ENCODE measurements at regions not wholly inside any gene's neighbourhood (a gene's known extent, or its start where the extent isn't known, plus 50 kb on each side); places are given as distances from the start of the nearest gene placed in this dataset.
"Not testable (repeated sequence)": the region's sequence is repeated elsewhere in the genome, so short reads cannot be mapped to it uniquely, and the experiment has no call there.

DNA sequence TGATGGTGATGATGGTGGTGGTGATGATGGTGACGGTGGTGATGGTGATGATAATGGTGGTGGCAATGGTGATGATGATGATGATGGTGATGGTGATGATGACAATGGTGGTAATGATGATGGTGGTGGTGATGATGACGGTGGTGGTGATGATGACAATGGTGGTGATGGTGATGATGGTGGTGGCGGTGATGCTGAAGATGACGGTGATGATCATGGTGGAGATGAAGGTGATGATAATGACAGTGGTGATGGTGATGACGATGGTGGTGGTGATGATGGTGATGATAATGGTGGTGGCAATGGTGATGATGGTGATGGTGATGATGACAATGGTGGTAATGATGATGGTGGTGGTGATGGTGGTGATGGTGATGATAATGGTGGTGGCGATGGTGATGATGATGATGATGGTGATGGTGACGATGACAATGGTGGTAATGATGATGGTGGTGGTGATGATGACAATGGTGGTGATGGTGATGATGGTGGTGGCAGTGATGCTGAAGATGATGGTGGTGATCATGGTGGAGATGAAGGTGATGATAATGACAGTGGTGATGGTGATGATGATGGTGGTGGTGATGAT, 283.0 kb downstream of the FOXL1 start:
- not testable (repeated sequence) for DNase-seq (ENCODE audit: low read depth in 4 of 4, low spot score in 1 of 4)

DNA sequence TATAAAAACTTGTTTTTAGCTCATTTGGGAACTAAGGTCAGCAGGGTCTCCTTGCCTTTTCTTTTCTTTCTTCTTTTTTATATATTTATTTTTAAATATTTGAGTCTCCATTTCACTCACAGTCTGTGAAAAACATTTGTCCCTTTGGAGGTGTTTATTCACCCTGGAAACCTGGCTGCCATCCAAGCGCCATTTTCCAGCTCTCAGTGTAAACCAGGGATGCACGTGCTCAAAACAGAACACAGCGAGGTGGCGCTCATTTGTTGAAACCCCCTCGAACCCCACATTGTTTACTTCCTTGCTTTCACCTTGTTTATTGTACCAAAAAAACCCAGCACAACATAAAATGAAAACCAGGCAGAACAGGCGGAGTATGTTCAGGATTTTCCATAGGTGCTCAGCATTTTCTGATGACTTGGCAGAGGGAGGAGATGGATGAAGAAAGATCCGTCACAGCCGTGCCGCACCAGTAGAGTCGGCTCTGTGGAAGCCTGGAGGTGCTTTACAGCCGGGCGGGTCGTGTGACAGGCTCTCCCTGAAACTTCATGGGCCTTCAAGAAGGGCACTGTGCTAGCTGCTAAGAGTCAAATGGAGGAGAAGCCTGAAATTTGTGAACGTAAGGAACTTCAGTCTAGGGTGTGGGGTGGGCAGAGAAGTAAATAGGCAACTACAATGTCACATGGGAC, 284.4 kb downstream of the FOXL1 start:
- no peak for DNase-seq (ENCODE audit: low read depth in 4 of 4, low spot score in 1 of 4)

DNA sequence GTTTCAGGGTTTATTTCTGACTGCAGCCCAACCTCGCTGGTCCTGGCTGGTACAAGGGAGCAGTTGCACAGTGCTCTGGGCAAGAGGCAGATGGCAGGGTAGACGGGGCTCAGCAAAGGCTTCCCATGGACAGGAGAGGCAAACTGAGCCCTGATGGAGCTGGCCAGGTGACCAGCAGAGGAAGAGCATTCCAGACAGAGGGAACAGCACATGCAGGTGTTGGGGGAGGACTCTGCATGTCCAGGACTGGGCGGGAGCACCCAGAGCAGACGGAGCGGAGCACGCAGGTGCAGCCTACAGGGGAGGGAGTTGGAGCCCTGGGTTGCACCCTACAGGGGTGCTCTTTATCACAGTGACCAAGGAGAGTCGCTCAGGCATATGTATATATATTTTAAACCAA, 285.3 kb downstream of the FOXL1 start:
- DNase-seq (ENCODE audit: low read depth in 4 of 4, low spot score in 1 of 4): no peak

DNA sequence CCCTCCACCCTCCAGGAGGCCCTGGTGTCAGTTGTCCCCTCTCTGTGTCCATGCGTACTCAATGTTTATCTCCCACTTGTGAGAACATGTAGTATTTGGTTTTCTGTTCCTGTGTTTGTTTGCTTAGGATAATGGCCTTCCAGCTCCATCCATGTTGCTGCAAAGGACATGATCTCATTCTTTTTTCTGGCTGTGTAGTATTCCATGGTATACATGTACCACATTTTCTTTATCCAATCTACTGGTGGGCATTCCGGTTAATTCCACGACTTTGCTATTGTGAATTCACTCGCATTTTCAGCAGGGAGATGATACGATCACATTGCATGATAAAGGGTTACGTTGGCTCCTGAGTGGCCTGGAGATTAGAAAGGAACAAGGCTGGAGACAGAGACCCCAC, 286.2 kb downstream of the FOXL1 start:
- no peak for DNase-seq (ENCODE audit: low read depth in 4 of 4, low spot score in 1 of 4)

DNA sequence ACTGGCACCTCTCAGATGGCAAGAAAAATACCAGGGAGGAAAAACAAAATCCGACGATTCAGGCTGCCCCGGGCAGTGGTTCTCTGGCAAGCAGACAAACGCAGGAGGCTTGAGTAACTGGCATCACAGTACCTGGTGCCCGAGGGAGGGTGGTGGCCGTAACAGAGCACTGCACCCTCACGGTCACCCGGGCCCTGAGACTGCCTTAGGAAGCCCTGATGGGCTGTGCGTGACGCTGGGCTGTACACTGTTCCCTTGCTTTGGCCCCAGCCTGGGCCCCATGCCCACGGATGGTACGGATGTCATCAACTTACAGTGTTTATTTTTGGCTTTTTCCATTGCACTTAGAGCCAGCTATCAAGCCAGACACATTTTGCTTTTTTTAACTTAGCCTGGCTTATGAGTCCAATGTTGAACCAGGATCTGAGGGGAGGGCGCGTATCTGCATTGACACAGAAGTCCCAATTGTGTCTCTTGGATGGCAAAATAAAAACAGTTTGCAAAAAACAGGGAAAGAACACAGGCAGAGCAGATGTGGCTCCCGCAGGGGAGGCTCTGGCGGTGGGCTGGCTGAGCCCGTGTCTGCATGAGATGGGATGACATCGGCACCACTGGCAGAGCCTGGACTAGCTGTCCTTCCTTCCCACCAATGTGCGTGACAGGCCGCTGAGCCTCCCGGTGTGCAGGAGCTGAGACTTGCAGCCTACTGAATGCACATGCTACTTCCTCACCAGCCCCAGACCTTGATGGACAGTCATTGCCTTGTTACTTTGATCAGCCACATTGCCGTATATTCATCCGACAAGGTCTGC, 287.7 kb downstream of the FOXL1 start:
- DNase-seq (ENCODE audit: low read depth in 4 of 4, low spot score in 1 of 4): no peak

DNA sequence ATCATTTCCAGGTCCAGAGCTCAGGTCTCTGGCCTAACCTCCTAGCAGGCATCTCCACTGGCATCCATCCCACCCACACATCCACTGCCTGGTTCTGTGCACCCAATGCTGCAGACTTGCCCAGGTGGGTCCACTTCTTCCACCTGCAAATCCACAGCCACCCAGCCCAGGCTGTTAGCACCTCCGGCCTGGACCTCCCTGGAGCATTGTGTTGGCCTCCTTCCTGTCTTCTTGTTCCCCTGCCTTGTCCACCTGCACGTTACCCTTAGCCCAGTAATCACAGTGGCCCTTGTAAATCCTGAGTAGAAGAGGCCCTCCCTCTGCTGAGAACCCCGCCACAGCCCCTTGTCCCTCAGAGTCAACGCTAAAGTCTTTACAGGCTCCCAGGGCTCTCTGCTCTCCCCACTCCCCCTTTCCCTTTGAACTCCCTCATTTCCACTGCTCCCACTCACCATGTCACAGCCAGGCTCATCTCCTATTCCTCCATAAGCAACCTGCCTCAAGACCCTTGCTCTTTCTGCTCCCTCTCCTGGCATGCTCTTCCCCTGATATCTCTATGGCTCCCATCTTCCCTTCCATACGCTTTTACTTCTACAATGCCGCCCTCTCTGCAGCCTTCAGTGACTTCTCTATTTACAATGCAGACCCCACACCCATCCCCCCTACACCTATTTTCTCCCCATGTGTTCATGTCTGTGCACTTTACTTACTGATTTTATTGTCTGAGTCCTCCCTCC, 288.8 kb downstream of the FOXL1 start:
- no peak for DNase-seq (ENCODE audit: low read depth in 4 of 4, low spot score in 1 of 4)

DNA sequence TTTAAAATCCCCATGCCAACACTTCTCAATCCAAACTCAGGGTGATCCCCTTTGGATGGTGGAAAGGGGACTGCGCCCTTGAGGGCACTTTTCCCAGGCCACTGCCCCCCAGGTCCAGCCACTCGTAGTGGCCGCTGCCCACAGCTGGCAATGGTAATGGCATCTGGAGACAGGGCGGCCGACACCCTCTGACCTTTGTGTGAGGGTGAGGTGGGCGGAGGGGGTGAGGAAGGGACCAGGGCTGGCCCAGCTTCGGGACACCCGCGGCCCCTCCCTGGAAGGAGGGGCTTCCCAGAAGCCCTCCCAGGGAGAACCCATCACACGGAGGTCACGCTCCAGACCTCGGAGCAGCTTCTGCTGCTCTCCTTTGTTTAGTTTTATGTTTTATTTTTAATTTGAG, 289.7 kb downstream of the FOXL1 start:
- DNase-seq (ENCODE audit: low read depth in 4 of 4, low spot score in 1 of 4): no peak

DNA sequence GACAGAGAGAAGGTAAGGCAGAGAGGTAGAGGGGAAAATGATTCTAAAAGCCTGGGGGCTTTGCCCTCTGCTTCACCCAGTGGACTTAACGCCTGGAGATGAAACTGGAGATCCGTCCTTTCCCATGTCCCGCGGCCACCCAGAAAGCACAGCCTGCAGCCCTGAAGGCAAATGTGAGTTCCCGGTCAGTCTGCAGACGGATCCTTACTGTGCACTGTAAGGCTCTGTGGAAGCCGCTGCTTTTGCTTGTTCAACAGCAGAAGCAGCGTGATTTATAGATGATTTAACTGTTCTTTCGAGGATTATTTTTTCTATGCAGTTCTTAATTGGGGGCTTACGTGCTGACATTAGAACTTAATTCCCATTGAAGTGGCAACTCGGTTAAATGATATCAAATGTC, 290.4 kb downstream of the FOXL1 start:
- DNase-seq (ENCODE audit: low read depth in 4 of 4, low spot score in 1 of 4): no peak

DNA sequence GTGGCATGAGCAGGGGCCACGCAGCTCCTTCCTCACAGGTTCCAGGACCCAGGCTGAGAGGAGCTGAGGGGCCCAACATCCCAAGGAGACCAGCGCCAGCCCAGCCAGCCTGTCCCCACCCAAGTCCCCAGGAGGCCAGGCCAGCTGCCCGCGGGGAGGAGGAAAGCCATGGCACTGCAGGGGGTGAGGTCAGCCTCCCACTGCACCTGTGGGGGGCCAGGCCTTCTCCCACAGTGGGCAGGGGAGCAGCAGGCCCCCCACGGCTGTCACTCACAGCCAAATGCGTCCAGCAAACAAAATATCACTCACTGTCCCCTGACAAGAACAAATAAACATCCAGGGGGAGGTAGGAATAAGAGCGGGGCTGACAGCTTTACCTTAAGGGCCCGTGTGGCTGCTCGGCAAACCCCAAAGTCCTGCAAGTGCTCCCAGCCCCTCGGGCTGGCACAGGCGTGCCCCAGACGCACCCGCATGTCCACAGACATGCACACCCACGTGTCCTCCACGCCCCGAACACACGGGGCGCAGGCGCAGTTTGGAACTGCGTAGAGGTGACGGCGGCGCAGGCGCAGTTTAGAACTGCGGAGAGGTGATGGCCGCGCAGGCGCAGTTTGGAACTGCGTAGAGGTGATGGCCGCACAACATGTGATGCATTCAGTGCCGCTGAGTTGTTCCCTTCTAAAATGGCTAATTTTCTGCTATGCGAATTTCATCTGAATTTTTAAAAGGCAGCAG, 291.1 kb downstream of the FOXL1 start:
- DNase-seq (ENCODE audit: low read depth in 4 of 4, low spot score in 1 of 4): no peak

DNA sequence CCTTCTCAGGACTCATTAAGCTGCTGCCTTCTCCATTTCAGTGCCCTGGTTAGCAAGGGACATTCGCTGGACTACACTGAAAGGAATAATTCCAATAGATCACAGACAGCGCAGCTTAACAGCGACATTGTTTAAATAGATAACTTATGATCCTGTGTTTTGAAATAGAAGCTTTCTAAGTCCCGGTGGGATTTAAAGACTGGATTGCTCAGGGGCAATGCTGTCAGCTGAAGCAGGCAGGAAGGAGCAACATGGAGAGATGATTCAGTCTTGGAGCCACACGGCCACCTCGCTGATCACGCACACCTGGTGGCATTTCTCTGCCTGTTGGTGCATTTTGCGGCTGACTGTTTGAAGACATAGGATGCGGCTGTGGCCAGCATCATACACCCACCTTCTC, 292.0 kb downstream of the FOXL1 start:
- DNase-seq (ENCODE audit: low read depth in 4 of 4, low spot score in 1 of 4): no peak

DNA sequence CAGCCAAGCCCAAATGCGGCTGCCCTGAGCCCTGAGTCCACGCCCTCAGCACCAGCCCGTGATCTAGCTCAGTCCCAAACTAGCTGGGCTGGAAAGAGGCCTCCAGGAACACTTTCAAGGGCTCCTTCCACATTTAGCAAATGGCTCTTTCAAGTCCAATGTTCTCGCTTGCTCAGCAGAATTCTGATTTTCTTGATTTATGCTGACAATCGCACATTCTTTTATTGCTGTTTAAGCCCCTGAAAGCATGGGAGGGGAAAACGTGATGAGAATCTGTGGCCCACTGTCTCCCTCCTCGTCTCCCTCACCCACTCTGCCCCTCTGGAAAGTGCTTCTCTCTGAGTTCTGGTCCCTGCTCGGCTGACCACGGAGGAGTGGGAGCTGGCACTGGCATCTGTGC, 293.8 kb downstream of the FOXL1 start:
- DNase-seq (ENCODE audit: low read depth in 4 of 4, low spot score in 1 of 4): no peak

DNA sequence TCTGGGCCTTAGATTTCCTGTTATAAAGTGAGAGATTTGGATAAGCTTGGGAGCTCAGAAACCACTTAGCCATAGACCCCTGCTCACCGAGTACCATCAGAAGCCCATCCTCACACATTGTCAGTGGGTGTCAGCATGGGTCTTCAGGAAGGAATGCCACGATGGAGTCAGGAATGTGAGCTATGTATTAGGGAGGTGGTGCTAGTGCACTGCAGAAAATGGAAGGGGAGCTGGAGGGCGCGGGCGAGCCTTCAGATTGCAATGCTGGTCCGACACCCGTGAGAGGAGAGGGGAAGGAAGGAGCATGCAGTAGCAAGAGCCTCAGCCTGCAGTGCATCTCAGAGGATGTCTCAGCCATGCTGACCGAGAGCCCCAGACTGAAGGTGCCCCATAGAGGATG, 294.5 kb downstream of the FOXL1 start:
- DNase-seq (ENCODE audit: low read depth in 4 of 4, low spot score in 1 of 4): no peak

DNA sequence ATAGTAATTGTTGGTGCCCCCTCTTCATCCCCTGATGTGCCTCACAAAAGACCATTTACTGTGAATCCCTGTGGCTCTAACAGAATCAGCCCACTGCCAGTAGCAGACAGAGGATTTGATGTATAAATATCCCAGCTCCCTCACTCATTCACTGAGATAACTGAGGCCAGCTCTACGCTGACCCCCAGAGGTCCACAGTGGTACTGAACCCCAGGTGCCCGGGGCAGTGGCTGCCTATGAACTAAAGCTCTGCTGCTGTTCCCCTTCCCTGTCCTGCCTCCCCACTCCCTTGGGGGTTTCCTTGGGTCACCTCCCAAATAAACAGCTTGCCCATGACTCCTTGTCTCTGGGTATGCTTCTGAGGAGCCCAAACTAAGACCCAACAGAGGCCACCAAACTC, 295.8 kb downstream of the FOXL1 start:
- DNase-seq (ENCODE audit: low read depth in 4 of 4, low spot score in 1 of 4): peak in 2 of 4 experiments; percentile 5 to 28

DNA sequence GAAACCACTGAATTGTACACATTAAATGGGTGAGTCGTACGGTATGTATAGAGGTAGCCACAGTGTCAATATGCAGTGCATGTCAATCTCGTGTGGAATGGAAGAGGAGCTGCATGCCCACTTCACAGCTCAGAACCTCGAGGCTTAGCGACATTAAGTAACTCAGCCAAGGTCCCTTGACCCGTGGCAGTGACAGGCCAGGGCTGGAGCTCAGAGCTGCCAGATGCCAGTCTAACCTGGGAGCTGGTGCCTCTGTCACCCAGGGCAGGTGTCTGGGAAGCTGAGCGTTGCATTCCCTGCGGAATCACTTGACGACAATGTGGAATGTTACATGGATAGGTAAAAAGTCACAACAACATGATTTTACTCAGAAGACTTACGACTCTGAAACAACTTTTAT, 298.1 kb downstream of the FOXL1 start:
- DNase-seq (ENCODE audit: low read depth in 4 of 4, low spot score in 1 of 4): no peak

DNA sequence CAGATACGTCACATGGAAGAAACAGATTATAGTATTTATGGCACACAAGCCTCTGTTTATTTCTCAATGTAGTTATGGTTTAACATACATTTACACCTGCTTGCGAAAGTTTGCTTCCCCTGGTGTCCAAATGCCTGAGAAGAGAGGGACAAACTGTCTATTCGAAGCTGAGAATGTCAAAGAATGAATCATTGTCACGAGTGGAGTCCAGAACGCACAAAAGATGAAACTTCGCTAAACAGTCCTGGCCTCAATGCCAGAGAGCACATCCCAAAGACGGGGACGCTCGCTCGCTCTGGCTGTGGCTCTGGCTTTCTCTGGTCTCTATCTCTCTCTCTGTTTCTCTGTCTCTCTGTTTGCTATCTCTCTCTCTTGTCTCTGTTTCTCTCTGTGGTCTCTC, 298.8 kb downstream of the FOXL1 start:
- DNase-seq (ENCODE audit: low read depth in 4 of 4, low spot score in 1 of 4): no peak

DNA sequence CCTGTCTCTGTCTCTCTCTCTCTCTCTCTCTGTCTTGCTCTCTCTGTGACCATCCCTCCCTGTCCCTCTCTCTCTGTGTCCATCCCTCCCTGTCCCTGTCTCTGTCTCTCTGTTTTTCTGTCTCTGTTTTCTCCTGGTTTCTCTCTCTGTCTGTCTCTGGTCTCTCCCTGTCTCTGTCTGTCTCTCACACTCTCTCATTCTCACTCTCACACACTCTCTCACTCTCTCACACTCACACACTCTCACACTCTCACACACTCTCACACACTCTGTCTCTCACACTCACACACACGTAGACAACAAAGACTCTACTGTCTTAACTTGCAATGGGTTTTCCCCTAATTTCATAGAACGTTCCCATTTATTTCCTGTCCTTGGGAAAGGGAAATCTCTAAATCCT, 299.5 kb downstream of the FOXL1 start:
- DNase-seq (ENCODE audit: low read depth in 4 of 4, low spot score in 1 of 4): no peak

DNA sequence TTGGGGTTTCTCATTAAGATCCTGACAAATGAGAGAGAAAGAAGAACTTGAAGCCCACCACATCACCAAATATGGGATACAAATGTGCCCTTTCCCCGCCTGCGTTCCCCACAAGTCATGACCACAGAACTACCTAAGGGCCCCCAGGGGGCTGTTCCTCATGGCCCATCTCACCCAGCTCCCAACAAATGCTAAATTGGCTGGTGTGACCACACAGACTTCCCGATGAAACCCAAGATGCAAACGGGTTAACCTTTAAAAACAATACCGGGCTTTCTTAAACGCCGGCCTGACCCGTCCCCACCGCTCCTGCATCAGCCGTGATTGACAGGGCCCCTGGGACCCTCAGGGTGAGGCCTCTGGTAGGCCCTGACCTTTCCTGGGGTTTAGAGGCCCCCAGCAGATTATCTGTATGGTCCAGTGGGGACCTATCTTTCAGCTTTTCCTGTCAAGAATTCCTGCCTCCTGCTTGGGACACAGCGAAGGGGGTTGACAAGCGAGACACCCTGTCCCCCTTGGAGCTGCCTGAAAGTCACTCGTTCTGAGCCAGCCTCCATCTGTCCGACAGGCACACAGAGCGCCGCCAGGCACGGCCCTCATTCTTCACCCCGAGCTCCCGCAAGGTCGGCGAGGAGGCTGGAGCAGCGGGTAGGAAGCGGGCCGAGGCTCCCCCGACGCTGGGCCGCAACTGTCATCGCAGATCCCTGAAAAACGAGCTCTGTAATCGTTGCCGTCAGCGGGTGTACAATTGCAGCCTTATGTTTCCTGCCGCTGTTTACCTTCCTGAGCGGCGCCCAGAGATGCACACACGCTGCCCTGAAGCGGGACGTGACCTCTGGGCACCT, 300.1 kb downstream of the FOXL1 start:
- DNase-seq (ENCODE audit: low read depth in 4 of 4, low spot score in 1 of 4): no peak

DNA sequence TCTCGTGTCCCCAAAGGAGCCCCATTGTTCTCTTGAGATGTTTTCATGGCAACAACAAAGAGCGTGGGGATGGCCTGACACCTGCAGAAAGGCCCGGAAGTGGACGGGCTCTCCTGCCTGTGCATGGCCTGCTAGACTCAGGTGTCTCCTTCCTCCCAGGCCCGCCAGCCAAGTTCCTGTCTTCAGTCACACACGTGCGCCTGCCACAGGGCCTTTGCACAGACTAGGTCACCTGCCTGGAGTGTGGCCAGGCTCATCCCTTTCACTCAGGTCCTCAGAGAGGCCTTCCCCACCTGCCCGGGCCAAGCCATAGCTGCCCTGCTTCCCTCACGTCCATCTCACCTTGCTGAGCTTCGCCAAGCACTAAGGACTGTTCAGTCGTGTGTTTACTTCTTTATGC, 300.9 kb downstream of the FOXL1 start:
- DNase-seq (ENCODE audit: low read depth in 4 of 4, low spot score in 1 of 4): no peak

DNA sequence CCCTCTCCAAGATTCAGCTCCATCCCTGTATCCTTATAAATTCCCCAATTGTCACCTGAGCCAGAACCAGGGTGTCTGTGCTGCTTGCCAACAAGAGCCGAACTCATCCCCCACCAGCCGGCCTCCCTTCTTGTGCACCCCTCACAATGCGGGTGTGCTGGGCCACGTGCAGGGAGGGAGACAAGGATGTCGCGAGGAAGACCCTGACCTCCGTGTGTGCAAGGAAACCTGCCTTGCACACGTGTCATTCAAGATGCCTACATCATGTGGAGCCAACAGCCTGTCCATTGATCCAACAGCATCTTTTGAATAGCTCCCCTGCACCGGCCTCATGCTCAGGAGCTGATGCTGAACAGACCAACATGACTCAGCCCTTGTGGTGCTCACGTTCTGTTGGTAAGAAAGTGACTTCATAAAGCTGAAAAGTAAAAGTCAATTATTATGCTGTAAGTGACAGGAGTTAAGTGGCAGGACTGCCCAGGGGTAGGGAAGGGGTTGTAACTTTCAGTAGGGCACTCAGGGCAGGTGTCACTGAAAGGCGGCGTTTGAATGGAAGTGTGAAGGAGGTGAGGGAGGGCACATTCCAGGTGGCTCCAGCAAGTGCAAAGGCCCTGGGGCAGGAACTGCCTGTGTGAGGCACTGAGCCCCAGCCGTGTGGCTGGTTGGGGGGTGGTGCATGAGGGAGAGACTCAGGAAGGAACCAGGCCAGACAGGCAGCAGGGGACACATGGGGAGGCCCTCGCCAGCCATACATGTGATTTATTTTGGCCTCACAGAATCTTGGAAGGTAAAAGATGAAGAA, 302.2 kb downstream of the FOXL1 start:
- no peak for DNase-seq (ENCODE audit: low read depth in 4 of 4, low spot score in 1 of 4)
